GM12878 (cell line): ENCODE measurements at regions not wholly inside any gene's neighbourhood (a gene's known extent, or its start where the extent isn't known, plus 50 kb on each side); places are given as distances from the start of the nearest gene placed in this dataset.

Source experiments
- BHLHE40 ChIP-seq, 2 experiments: fragments of 450-650 bp in 1 of 2; IDR thresholded peaks; 2 replicates each; pipeline ENCODE4 v1.6.1; 2011 to 2017; ENCODE audit warnings: low read depth in 2 of 2, borderline replicate concordance in 1 of 2, improper control_type of control experiment in 1 of 2, low read length in 1 of 2, mild to moderate bottlenecking in 1 of 2
- EZH2 ChIP-seq: IDR thresholded peaks from 2 replicates; pipeline ENCODE4 v1.6.1; 2012; ENCODE audit warnings: low read depth, mild to moderate bottlenecking, control low read depth, inconsistent platforms, low read length, borderline replicate concordance; ENCODE audit not compliant: control insufficient read depth
- HCFC1 ChIP-seq: fragments of 150-350 bp; IDR thresholded peaks from 2 replicates; pipeline ENCODE4 v1.6.1; 2014; ENCODE audit warnings: low read length
- HDAC6 ChIP-seq: fragments of 200-600 bp; sonication (generic); IDR thresholded peaks from one replicate; pipeline ENCODE4 v1.8.0; 2017; ENCODE audit warnings: antibody characterized with exemption; ENCODE audit not compliant: unreplicated experiment
- IKZF1 ChIP-seq: fragments of 450-650 bp; conservative IDR thresholded peaks from 2 replicates; pipeline ENCODE4 v1.6.1; 2017; ENCODE audit warnings: antibody characterized with exemption, mild to moderate bottlenecking
- MYC ChIP-seq: IDR thresholded peaks from 2 replicates; pipeline ENCODE4 v1.6.1; 2011; ENCODE audit warnings: mild to moderate bottlenecking, low read length, moderate library complexity, inconsistent platforms; ENCODE audit not compliant: insufficient read depth, insufficient replicate concordance, insufficient read length, severe bottlenecking
- POU2F2 ChIP-seq: IDR thresholded peaks from 3 replicates; pipeline ENCODE4 v1.6.1; 2011; ENCODE audit warnings: low read depth, mild to moderate bottlenecking, low read length, borderline replicate concordance
- RAD21 ChIP-seq: IDR thresholded peaks from 2 replicates; pipeline ENCODE4 v1.6.1; 2011; ENCODE audit warnings: mild to moderate bottlenecking, low read depth, low read length, moderate library complexity; ENCODE audit not compliant: insufficient read depth
- ZNF274 ChIP-seq: IDR thresholded peaks from one replicate; pipeline ENCODE4 v1.8.0; 2011; ENCODE audit not compliant: insufficient read length, insufficient read depth
- TF ChIP-seq, protein P1 (sequence below), 3 experiments: IDR thresholded peaks in 2 of 3; conservative IDR thresholded peaks in 1 of 3; 2 replicates each; pipeline ENCODE4 v1.5.1; 2011; ENCODE audit warnings: low read depth in 3 of 3, low read length in 3 of 3, mild to moderate bottlenecking in 3 of 3, control low read depth in 2 of 3, moderate library complexity in 2 of 3, inconsistent platforms in 1 of 3, mixed read lengths in 1 of 3; ENCODE audit not compliant: control insufficient read depth in 2 of 3, insufficient read depth in 1 of 3; ENCODE audit errors: extremely low read depth in 1 of 3

DNA sequence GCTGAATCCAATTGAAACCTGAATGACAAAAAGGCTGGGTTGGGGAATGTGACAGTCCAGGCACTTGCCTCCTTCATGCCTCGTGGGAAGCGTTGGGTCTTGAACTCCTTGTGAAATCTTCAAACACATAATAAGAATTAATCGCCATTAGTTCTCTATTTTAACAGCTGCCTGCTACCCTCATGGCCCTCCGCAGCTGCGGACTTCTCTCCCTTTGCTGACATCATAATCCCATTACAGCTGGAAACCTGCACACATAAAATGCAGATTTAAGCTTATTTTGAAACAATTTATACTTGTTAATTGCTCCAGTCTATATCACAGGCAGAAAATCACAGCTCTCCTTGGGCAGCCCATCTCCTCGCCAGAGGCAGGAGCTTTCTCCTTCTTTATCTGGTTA, 403.0 kb upstream of the MKI67 start:
- TF ChIP-seq BHLHE40 (IDR thresholded peaks at IDR 0.05; ENCODE audit: borderline replicate concordance in 1 of 2, low read depth in 2 of 2, low read length in 1 of 2): no peak
- TF ChIP-seq RAD21: no peak
- TF ChIP-seq MYC: no peak
- TF ChIP-seq ZNF274: no peak
- no peak for TF ChIP-seq POU2F2
- no peak for TF ChIP-seq EZH2
- TF ChIP-seq, protein P1, sequence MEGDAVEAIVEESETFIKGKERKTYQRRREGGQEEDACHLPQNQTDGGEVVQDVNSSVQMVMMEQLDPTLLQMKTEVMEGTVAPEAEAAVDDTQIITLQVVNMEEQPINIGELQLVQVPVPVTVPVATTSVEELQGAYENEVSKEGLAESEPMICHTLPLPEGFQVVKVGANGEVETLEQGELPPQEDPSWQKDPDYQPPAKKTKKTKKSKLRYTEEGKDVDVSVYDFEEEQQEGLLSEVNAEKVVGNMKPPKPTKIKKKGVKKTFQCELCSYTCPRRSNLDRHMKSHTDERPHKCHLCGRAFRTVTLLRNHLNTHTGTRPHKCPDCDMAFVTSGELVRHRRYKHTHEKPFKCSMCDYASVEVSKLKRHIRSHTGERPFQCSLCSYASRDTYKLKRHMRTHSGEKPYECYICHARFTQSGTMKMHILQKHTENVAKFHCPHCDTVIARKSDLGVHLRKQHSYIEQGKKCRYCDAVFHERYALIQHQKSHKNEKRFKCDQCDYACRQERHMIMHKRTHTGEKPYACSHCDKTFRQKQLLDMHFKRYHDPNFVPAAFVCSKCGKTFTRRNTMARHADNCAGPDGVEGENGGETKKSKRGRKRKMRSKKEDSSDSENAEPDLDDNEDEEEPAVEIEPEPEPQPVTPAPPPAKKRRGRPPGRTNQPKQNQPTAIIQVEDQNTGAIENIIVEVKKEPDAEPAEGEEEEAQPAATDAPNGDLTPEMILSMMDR (IDR thresholded peaks at IDR 0.05 in 2 of 3, conservative IDR thresholded peaks at IDR 0.05 in 1 of 3; ENCODE audit: control insufficient read depth in 2 of 3, extremely low read depth in 1 of 3, insufficient read depth in 1 of 3, low read depth in 3 of 3, low read length in 3 of 3): no peak
- no peak for TF ChIP-seq IKZF1
- TF ChIP-seq HDAC6: no peak
- TF ChIP-seq HCFC1: no peak
